GM19395 (cell line): ENCODE measurements at regions not wholly inside any gene's neighbourhood (a gene's known extent, or its start where the extent isn't known, plus 50 kb on each side); places are given as distances from the start of the nearest gene placed in this dataset.

Experiments
- ATAC-seq: cut with Tn5 transposase; IDR thresholded peaks from one replicate; pipeline ENCODE4 v1.9.1; 2021; ENCODE audit warnings: mild to moderate bottlenecking, moderate library complexity; ENCODE audit not compliant: unreplicated experiment

DNA sequence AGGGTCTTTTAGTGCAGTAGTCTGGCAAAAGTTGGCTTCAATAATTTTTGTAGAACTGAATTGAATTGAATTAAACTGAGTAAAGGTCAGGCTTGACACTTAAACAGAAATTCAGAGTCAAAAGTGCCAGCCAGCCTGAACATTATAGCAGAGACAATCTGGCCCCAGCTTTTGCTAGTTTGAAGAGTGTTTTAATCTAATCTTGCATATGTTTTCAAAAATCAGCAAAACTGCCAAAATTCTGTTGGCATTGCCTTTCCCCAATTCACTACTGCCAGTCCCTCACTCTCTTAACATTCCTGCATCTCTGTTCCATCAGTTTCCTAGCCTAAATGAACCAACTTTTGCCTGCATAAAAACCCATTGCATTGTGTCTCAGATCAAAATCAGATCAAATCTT lies 403.8 kb downstream of the NUF2 start:
- no peak for ATAC-seq

DNA sequence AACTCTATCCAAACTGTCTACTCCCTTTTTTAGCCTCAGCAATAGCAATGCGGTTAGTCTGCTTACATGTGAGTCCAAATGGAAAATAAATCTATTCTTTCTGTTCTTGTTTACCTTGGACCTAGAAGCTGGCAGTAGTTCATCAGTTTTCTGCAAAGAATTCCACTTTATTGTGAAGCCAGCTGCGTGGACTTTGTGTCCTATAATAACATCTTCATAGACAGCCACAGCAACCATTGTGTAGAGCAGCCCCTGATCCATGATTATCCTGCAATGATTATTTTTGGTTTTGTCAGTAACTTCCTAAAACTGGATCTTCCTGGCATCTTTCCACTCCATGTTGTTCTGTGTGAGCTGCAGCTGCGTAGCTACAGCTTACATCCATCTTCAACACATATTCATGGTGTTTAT lies 408.7 kb downstream of the NUF2 start:
- no peak for ATAC-seq

DNA sequence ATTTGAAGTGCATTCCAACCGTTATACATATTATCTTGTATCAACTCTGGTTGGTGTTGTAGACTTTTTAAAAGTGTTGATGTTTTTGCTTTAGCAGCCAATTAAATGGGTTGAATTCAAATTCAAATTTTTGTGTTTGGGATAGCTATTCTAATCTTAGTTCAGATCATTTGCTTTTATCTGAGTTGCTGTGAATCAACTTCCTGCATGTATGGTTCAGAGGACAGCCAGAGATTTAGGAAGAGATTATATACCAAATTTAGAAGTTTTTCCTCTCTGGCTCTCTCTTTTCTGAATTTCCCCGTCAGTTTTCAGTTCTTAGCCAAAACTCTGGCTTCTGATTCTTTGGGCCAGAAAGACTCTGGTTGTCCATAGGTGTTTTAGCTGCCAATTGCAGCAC lies 415.5 kb downstream of the NUF2 start:
- ATAC-seq, result no peak

DNA sequence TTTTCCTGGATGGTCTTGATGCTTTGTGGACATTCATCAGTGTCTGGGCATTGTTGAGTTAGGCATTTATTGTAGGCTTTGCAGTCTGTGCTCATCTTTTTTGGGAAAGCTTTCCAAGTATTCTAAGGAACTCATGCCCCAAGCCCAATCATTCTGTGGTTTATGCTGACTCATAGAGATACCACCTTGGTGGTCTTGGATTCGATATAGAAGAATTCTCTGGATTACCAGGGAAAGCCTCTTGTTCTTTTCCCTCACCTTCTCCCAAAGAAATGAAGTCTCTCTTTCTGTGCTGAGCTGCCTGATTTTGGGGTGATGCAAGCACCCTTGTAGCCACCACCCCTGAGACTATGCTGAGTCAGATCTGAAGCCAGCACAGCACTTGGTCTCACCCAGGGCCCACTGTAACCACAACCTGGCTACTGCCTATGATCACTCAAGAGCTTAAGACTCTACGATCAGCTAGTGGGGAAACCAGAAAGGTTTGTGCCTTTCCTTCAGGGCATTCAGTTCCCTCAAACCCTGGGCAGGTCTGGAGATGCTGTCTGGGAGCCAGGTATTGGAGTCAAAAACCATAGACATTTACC lies 422.6 kb downstream of the NUF2 start:
- ATAC-seq, result no peak

DNA sequence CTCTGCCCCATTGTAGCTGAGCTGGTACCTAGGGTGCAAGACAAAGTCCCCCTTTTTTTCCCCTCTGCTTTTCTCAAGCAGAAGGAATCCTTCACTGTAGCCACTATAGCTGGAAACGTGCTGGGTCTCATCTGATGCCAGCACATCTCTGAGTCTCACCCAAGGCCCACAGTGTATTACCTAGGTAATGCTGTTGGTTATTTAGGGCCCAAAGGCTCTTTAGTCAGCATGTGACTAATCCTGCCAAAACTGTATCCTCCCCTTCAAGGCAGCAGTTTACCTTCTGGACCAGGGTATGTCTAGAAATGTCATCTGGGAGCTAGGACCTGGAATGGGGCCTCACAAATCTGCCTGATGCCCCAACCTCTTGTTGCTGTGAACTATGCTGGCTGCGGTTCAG lies 423.4 kb downstream of the NUF2 start:
- no peak for ATAC-seq

DNA sequence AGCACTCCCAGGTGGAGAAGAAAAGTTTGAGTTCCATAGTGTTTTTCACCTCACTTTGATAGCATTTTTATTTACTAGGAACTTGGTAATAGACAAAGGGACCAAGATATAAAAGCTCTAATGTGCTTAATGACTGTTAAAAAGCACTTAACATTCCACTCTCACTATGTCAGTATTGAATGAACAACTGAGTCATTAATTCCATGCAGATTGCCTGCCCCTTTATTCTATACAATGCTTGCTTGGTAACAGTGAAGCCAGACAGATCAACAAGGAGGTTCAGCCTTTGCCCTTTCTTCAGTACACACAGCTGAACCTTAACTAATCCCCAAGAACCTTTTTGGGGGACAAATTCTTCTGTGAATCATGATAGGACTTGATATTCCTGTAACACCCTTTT lies 425.5 kb downstream of the NUF2 start:
- no peak for ATAC-seq

DNA sequence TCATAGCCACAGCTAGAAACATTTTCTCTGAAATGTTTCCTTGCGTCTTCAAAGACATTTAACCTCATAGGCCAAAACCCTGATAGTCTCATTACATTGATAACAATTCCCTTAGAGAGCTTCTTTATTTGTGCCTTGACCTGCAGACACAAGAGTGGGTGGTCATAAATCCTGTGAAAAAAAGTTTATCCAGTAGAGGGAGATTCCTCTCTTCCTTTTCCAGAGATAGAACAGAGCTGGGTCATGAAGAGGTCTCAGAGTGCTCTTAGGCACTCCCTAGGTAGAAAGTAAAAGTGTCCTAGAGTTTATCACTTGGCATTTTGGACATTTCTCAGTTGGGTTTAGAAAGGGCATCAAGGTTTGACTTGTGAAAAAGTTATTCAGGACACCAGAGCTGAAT lies 426.1 kb downstream of the NUF2 start:
- ATAC-seq, result no peak

DNA sequence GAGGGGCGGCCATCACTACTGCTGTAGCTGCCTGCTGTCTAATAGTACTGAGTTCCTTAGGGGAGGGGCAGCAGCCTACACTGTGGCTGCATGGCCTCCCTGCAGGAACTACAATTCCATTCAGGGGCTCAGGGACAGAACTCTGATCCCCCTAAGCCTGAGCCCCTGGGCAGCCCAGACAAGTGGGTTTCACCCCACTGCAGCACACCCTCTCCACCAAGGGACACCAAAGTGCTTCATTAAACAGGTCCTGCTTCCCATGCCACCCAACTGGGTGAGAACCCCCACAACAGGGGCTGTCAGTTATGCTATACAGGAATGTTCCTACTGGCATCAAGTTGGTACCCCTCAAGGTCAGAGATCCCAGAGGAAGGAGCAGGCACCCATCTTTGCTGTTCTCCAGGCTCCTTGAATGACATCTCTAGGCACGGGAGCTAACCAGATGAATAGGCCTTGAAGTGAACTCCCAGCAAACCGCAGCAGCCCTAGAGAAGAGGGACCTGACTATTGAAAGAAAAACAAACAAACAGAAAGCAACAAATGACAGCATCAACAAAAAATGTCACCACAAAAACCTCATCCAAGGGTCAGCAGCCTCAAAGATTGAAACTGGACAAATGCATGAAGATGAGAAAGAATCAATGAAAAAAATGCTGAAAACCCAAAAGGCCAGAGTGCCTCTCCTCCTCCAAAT lies 437.4 kb downstream of the NUF2 start:
- ATAC-seq, result no peak

DNA sequence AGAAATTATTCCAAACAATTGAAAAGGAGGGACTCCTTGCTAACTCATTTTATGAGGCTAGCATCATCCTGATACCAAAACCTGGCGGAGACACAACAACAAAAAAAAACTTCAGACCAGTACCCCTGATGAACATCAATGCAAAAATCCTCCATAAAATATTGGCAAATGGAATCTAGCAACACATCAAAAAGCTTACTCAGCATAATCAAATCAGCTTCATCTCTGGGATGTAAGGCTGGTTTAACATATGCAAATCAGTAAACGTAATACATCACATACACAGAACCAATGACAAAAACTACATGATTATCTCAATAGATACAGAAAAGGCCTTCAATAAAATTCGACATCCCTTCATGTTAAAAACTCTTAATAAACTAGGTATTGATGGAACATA lies 440.1 kb downstream of the NUF2 start:
- no peak for ATAC-seq

DNA sequence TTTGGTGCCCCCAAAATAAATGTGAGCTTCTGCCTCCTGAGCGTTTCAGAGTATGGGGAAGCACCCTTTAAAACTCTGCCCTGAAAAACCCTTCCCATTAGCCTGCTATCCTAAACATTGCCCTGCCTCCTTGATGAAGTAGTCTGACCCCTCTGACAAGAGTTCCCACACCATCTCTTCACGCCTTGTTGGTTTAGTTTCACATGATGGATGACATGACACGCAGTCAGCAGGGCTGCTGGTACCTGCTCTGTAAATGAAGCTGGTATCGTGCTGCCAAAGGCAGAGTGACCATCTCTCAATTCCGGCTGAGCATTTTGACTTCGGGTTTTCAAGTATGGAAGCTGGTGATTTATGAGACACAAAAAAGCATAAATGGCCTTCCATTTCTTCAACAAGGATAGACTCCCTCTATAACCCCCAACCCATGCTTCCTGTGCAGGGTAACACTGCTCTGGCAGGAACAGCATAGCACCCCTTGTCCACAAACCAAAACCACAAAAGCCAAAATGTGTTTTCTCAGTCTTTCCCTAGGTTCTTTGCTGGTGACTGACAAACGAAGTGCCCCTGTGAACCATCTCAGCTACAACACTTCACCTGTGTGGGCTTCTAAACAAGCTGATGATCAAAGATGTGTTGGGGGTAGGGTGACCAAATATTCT lies 444.6 kb downstream of the NUF2 start:
- ATAC-seq, result no peak

DNA sequence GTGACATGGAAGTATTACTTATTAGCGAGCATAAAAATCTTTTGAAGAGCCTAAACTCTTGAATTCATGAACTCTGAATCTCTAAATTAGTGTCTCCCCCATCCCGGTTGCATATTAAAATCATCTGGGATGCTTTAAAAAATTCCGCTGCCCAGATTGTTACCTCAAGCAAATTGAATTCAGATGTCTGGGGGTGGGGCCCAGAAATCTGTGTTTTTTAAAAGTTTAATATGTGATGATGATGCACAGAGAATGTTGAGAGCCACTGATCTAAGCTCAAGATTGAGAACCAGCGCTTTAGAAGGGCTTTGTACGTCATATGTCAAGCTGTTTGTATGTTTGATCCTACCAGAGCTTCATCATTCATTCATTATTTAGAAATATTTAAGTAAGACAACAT lies 446.8 kb downstream of the NUF2 start:
- no peak for ATAC-seq

DNA sequence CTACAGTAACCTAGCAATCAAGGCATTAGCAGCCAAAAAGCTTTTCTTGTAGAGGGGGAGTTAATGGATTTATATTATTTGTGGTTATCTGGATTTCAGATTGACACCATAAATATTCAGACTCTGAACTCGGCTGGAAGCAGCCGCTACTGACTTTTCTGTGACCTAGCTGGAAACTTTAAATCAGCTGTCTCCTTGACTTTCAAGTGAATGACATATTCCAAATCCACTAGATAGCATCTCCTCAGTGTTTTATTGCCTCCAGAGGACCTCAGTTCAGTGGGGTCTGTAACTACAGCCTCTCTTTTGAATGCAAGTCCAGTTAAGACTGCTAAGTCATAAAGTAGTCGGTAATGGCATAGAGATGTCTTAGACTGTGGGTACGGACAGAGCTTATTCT lies 448.5 kb downstream of the NUF2 start:
- no peak for ATAC-seq

DNA sequence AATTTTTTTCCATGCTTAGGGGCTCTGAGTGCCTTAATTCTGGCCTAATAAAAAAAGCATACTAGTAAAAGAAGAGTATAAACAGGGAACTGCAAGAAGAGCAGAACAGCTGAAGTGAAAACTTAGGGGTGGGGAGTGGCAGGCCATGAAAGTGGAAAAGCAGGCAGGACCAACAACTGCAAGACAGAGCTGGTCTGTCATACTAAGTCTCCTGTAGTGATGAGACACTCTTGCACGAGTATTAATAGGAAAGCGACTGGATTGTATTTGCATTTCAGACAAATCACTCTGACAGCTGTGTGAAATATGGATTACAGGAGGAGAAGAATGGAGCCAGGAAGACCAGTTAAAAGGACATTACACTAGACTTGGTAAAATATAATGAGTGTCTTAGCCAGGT lies 449.9 kb downstream of the NUF2 start:
- no peak for ATAC-seq

DNA sequence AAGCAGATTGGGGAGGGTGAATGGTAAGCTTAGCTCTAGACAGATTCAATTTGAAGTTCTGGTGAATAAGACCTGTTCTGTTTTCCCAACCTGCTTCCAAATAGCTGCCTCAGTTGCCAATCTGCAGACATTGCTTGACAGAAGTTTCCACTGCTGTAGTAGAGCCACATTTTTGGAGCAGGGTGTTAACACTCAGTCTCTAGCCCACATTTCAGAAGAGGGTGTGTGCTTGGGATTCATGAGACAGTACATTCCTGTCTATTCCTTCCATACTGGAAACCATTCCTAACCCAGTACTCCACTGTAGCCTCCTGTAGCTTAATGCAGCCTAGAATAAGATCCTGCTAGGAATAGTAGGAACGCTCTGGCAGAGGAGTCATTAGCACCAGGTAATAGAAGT lies 450.5 kb downstream of the NUF2 start:
- ATAC-seq, result no peak

DNA sequence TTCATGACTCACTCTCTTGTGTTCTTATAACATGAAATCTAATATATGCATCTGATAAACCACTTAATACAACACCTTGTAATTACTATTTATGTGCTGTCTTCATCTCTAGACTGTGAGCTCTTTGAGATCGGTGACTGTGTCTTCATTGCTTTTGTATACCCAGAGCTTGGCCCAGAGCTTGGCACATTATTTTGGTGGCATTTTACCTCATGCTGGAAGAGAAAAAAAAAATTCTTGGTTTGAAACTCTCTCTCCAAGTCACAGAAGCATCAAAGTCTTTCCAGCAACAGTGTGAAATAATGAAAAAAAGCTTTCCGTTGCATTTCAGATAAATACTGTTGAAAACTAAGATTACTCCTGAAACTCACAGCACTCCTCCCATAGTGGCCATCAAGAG lies 451.6 kb downstream of the NUF2 start:
- ATAC-seq, result no peak

DNA sequence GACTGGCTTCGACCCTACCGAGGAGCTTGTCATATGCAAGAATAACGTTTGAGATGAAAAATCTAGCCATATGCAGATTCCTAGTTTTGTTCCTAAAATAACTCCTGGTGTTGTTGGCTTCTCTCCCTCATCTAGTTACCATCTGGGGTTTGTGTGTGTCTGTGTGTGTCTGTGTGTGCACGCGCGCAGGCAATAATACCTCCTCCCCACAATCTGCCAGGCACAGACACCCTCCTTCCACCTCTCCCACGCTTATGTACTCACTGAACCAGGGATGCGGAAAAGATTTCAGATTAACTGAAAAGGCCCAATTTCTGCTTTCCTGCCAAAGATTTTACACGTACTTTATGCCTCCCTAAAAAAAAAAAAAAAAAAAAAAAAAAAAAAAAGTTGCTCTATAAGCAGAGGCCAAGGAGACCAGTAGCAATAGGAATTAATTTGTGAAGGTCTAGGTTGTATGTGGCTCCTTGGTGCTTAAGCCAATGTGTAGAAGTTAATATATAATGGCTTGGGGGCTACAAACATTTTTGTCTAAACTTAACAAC lies 452.7 kb downstream of the NUF2 start:
- no peak for ATAC-seq

DNA sequence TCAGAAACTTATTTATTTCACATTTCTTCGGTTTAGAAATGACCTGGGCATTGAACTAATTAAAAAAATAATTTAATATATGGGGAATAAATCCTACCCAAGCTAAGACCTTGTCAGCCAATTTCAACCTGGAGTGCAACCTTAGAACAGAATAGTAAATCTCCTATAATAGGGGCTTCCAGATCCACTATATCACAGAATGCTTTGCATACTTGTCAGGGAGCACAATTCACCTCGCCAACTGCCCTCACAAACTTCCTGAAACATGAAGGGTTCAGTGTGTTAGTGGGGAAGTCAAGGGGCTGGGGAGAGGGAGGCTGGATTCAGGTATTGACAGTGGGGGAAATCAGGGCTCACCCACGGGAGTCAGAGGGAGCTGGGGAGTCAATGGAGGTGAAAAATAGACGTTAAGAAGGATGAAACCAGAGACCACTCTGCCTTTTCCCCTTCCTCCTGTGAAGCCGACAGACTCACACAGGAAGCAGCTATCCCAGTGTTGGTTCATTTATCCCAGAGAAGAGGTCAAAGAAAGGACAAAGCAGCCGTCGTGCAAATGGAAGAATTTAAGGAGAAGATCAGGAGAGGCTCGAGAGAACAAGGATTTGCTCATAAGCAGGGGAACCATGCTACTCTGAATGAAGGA lies 453.3 kb downstream of the NUF2 start:
- ATAC-seq, result no peak

DNA sequence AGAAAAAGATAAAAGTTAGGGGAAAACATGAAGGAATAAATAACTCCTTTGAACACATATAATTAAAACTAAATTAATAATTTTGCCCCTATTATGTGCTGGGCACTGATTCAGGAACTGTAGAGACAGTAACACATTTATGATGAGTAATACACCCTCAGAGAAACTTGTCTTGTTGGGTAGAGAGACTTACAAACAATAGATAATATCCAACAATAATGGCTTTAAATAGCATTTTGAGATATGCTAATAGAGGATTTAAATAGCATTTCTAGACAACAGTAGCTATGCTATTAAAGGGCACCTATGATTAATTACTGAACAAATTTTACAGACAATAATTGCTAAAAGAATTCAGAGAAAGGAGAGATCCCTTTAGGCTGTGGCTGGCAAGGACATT lies 455.5 kb downstream of the NUF2 start:
- no peak for ATAC-seq

DNA sequence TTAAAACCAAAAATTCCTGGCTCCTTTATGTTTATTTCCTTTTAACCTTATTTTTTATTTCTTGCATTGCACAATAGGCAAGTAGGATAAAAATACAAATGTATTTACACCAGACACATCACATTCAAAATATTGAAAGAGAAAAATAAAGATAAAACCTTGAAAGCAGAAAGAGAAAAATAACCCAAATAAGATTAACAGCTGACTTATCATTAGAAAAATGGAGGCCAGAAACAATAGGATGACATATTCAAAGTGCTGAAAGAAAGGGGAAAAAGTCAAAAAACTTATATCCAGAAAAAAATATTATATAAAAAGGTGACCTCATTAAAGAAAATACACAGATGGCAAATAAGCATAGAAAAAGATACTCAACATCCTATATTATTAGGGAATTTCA lies 459.4 kb downstream of the NUF2 start:
- ATAC-seq, result no peak

DNA sequence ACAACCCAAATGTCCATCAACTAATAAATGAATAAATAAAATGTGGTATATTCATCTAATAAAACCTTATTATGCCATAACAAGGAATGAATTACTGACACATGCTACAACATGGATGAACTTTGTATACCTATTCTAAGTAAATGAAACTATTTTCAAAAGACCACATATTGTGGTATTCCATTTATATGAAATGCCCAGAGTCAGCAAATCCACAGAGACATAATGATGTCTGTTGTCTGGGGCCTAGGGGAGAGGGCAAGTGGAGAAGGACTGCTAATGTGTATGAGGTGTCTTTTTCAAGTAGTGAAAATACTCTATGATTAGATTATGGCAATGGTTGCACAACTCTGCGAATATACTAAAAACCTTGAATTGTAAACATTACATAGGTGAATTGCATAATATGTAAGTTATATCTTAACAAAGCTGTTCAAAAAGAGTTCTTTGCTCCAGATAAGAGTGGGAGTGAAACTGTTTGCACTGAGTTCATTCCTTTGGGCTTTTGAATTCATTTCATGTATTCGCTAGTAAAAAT lies 464.2 kb downstream of the NUF2 start:
- no peak for ATAC-seq

DNA sequence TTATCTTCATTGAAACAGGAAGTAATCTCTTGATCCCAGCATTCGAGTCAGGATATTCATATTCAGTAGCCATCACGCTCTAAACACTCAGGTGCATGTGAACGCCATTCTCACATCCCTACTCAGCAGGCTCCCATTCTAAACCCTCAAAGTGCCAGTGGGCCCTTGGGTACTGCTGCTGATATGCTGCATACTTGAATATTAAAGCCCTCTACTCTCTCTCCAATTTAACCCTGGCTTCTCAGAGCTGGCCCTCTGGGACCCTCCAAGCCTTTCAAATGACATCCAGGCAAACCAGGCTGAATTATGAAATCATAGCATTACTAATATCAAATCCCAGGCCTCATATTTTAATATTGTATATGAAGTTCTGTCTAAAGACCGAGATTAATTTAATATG lies 468.2 kb downstream of the NUF2 start:
- ATAC-seq, result no peak

DNA sequence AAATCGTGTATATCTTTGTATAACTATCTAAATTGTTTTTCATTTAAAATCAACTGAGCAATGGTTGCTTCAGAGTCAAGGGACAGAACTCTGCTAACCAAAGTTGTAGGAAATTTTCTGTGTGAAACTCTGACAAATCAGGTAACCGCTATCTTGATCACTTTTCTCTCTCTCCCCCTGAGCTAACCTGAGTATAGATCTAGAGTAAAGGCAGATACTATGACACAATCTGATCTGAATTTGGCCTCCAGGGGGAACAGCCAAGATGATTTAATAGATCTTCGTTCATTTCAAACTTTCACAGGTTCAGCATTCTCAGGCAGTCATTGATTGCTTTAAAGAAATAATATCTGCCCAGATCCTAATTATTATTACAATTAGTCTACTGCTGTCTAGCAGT lies 472.8 kb downstream of the NUF2 start:
- ATAC-seq, result no peak
